HG03025 (cell line): ENCODE measurements at regions not wholly inside any gene's neighbourhood (a gene's known extent, or its start where the extent isn't known, plus 50 kb on each side); places are given as distances from the start of the nearest gene placed in this dataset.
A peak's percentile ranks its signal among the peaks of the same experiment; 100 is the strongest.

ENCODE experiments used
- ATAC-seq: cut with Tn5 transposase; IDR thresholded peaks from one replicate; pipeline ENCODE4 v1.9.1; 2021; ENCODE audit warnings: mild to moderate bottlenecking, moderate library complexity; ENCODE audit not compliant: unreplicated experiment, low FRiP score

GRCh38 chr7:142431491-142431890 is 173.6 kb upstream of the PRSS58 start:
- ATAC-seq = no peak

- no peak for ATAC-seq
Observed at GRCh38 chr7:142428094-142428493, 170.2 kb upstream of the PRSS58 start.

GRCh38 chr7:142425281-142425680 is 167.4 kb upstream of the PRSS58 start:
- no peak for ATAC-seq

GRCh38 chr7:142422621-142423020 is 164.8 kb upstream of the PRSS58 start:
- ATAC-seq = no peak

- no peak for ATAC-seq
Observed at GRCh38 chr7:142420554-142421362, 162.9 kb upstream of the PRSS58 start.

- no peak for ATAC-seq
Observed at GRCh38 chr7:142418326-142418725, 160.5 kb upstream of the PRSS58 start.

- ATAC-seq = no peak
Observed at GRCh38 chr7:142414915-142415314, 157.1 kb upstream of the PRSS58 start.

- ATAC-seq = no peak
Observed at GRCh38 chr7:142414135-142414534, 156.3 kb upstream of the PRSS58 start.

GRCh38 chr7:142413280-142414000 is 155.6 kb upstream of the PRSS58 start:
- ATAC-seq = no peak

GRCh38 chr7:142412551-142413193 is 154.8 kb upstream of the PRSS58 start:
- peak; percentile 87 for ATAC-seq

- ATAC-seq = no peak
Observed at GRCh38 chr7:142409471-142409870, 151.6 kb upstream of the PRSS58 start.

- no peak for ATAC-seq
Observed at GRCh38 chr7:142408794-142409193, 150.9 kb upstream of the PRSS58 start.

- ATAC-seq = no peak
Observed at GRCh38 chr7:142407939-142408570, 150.2 kb upstream of the PRSS58 start.

- ATAC-seq = no peak
Observed at GRCh38 chr7:142405122-142405765, 147.4 kb upstream of the PRSS58 start.

- no peak for ATAC-seq
Observed at GRCh38 chr7:142401951-142402350, 144.1 kb upstream of the PRSS58 start.

GRCh38 chr7:142400042-142400533 is 142.2 kb upstream of the PRSS58 start:
- no peak for ATAC-seq

GRCh38 chr7:142391191-142391992 is 133.5 kb upstream of the PRSS58 start:
- no peak for ATAC-seq

GRCh38 chr7:142389544-142389943 is 131.7 kb upstream of the PRSS58 start:
- ATAC-seq = no peak
